Activated CD8-positive, alpha-beta T cell treated with anti-CD3 and anti-CD28 coated beads, Interleukin-2, amount 10 ng/mL, durations not matched to agents 7 days and 5 days (primary cell): ENCODE measurements at regions not wholly inside any gene's neighbourhood (a gene's known extent, or its start where the extent isn't known, plus 50 kb on each side); places are given as distances from the start of the nearest gene placed in this dataset.

Experiments
- ATAC-seq: fragments of 150-1000 bp; cut with Tn5 transposase; one replicate; pipeline ENCODE4 v1.10.0; 2021; ENCODE audit warnings: moderate library complexity
- CTCF ChIA-PET: fragments of 350-600 bp; sonication (Branson Sonifier 250); formaldehyde crosslinking; loops from one replicate; lab custom pipeline; 2021; ENCODE audit warnings: antibody characterized with exemption; lab: Charles Lee
- POLR2A ChIA-PET: fragments of 350-600 bp; sonication (Branson Sonifier 250); formaldehyde crosslinking; loops from one replicate; lab custom pipeline; 2021; ENCODE audit warnings: antibody characterized with exemption; lab: Charles Lee
- DNase-seq: peaks from one replicate; pipeline ENCODE4 v3.0.0-alpha.2; 2020
- H3K27ac Mint-ChIP-seq: one replicate; pipeline ENCODE4 v1.8.0; 2021; ENCODE audit warnings: mild to moderate bottlenecking, mixed read lengths
- H3K27me3 Mint-ChIP-seq: one replicate; pipeline ENCODE4 v1.8.0; 2021; ENCODE audit warnings: low read depth, mixed read lengths
- H3K36me3 Mint-ChIP-seq: one replicate; pipeline ENCODE4 v1.8.0; 2021; ENCODE audit warnings: low read depth, mixed read lengths
- H3K4me1 Mint-ChIP-seq: one replicate; pipeline ENCODE4 v1.8.0; 2021; ENCODE audit warnings: low read depth, mixed read lengths
- H3K4me3 Mint-ChIP-seq: one replicate; pipeline ENCODE4 v1.8.0; 2021; ENCODE audit warnings: mild to moderate bottlenecking, mixed read lengths
- H3K9me3 Mint-ChIP-seq: one replicate; pipeline ENCODE4 v1.8.0; 2022; ENCODE audit warnings: mixed read lengths; ENCODE audit not compliant: insufficient read depth

- H3K4me1 Mint-ChIP-seq: no peaks in the 10 kb centered on the region
- no peak overlapping the region for H3K4me3 Mint-ChIP-seq
- no peak overlapping the region for H3K27ac Mint-ChIP-seq
- ChIA-PET POLR2A (no interaction called here), CTCF (no interaction called here)
- H3K36me3 Mint-ChIP-seq: no peaks in the 10 kb centered on the region
- DNase-seq: no peak
- no peaks in the 10 kb centered on the region for H3K27me3 Mint-ChIP-seq
- no peak for ATAC-seq
- no peaks in the 10 kb centered on the region for H3K9me3 Mint-ChIP-seq
Observed at GRCh38 chr10:83929399-83929798, 209.9 kb upstream of the GHITM start.

GRCh38 chr10:83931669-83932068, 207.6 kb upstream of the GHITM start:
- H3K9me3 Mint-ChIP-seq: no peaks in the 10 kb centered on the region
- H3K4me1 Mint-ChIP-seq: no peaks in the 10 kb centered on the region
- H3K4me3 Mint-ChIP-seq: no peak overlapping the region
- CTCF ChIA-PET: no interaction called here
- no peak for DNase-seq
- no peaks in the 10 kb centered on the region for H3K27me3 Mint-ChIP-seq
- H3K27ac Mint-ChIP-seq: no peak overlapping the region
- H3K36me3 Mint-ChIP-seq: no peaks in the 10 kb centered on the region
- ATAC-seq: no peak
- POLR2A ChIA-PET: no interaction called here

GRCh38 chr10:83932245-83932644, 207.1 kb upstream of the GHITM start:
- Mint-ChIP-seq H3K36me3 (no peaks in the 10 kb centered on the region), H3K4me3 (no peak overlapping the region), H3K27me3 (no peaks in the 10 kb centered on the region), H3K9me3 (no peaks in the 10 kb centered on the region), H3K4me1 (no peaks in the 10 kb centered on the region), H3K27ac (no peak overlapping the region)
- ATAC-seq (no peak), DNase-seq (no peak)
- CTCF ChIA-PET: no interaction called here
- POLR2A ChIA-PET: no interaction called here

DNA sequence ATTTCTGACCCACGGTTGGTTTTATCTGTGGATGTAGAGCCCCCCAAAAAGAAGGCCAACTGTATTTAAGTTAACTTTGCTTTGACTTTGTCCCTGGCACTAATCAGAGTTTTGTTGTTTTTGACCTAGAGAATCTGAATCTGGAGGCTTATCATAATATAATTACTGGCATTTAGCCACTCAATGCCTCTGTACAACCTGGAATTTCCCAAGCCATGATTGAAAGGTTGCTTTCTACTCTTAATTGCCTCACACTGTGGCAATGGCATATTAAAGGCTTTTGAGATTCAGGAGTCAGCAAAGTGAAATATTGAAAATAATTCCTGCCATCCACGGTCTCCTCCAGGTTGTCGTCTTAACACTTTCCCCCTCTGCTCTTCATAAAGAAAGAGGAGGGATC, 205.2 kb upstream of the GHITM start:
- DNase-seq (no peak), ATAC-seq (no peak)
- ChIA-PET CTCF (no interaction called here), POLR2A (no interaction called here)
- Mint-ChIP-seq H3K27ac (no peak overlapping the region), H3K4me3 (no peak overlapping the region), H3K27me3 (peaks cover under 1% of the 10 kb centered on the region), H3K36me3 (no peaks in the 10 kb centered on the region), H3K4me1 (no peaks in the 10 kb centered on the region), H3K9me3 (no peaks in the 10 kb centered on the region)

GRCh38 chr10:83934641-83935338, 204.5 kb upstream of the GHITM start:
- ChIA-PET POLR2A (no interaction called here), CTCF (no interaction called here)
- H3K36me3 Mint-ChIP-seq: no peaks in the 10 kb centered on the region
- no peak for DNase-seq
- no peak for ATAC-seq
- H3K9me3 Mint-ChIP-seq: no peaks in the 10 kb centered on the region
- H3K4me1 Mint-ChIP-seq: no peaks in the 10 kb centered on the region
- peaks cover 3% of the 10 kb centered on the region for H3K27me3 Mint-ChIP-seq
- H3K4me3 Mint-ChIP-seq: no peak overlapping the region
- H3K27ac Mint-ChIP-seq: no peak overlapping the region

DNA sequence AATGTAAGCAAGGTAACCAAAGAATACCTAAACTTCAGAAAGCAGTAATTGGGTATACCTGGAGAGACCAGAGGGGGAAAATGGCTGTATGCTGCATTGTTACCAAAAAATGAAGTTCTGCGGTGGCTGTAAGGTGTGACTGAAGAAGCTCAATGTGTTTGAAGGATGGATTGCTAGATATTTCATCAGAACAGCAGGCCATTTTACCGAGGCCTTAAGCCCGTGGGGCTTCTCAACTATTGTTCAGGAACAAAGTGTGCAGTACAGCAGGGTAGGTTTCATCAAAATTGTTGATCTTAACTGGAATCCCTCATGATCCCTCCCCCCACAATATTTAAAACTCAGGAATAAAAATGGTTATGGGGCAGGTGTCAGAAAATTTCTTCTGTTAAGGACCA, 204.0 kb upstream of the GHITM start:
- no peaks in the 10 kb centered on the region for H3K4me1 Mint-ChIP-seq
- CTCF ChIA-PET: no interaction called here
- POLR2A ChIA-PET: no interaction called here
- H3K27ac Mint-ChIP-seq: no peak overlapping the region
- H3K4me3 Mint-ChIP-seq: no peak overlapping the region
- no peaks in the 10 kb centered on the region for H3K36me3 Mint-ChIP-seq
- DNase-seq (no peak), ATAC-seq (no peak)
- H3K9me3 Mint-ChIP-seq: no peaks in the 10 kb centered on the region
- peaks cover 3% of the 10 kb centered on the region for H3K27me3 Mint-ChIP-seq

DNA sequence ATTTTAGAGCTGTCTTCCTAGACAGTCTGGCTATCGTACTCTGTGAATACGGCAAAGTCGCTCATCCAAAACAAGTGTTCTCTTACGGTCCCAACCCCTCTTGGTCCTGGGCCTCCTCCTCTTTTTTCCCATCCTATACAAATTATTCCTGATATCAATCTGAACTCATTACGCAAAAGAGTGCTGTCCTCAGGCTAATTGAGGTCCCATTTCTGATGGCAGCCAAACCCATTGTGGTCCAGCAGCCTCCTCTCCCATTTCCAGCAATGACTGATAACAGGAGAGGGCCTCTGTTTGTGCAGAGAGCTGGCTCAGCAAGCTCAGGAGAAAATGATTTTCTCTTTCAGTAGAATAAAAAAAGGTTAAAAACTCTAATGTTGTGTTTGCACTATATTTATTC, 203.4 kb upstream of the GHITM start:
- DNase-seq (no peak), ATAC-seq (no peak)
- ChIA-PET POLR2A (no interaction called here), CTCF (no interaction called here)
- no peaks in the 10 kb centered on the region for H3K36me3 Mint-ChIP-seq
- no peak overlapping the region for H3K4me3 Mint-ChIP-seq
- H3K27ac Mint-ChIP-seq: no peak overlapping the region
- no peaks in the 10 kb centered on the region for H3K4me1 Mint-ChIP-seq
- H3K27me3 Mint-ChIP-seq: peaks cover 3% of the 10 kb centered on the region
- no peaks in the 10 kb centered on the region for H3K9me3 Mint-ChIP-seq

- no peaks in the 10 kb centered on the region for H3K9me3 Mint-ChIP-seq
- no peak overlapping the region for H3K27ac Mint-ChIP-seq
- DNase-seq: no peak
- H3K4me3 Mint-ChIP-seq: no peak overlapping the region
- no peaks in the 10 kb centered on the region for H3K36me3 Mint-ChIP-seq
- CTCF ChIA-PET: interaction anchor here (0.8 kb wide), 1 partner anchor 66 kb away, joined by 3 read pairs; no protein-coding TSS in a partner anchor
- H3K27me3 Mint-ChIP-seq: peaks cover 3% of the 10 kb centered on the region
- POLR2A ChIA-PET: no interaction called here
- no peak for ATAC-seq
- no peaks in the 10 kb centered on the region for H3K4me1 Mint-ChIP-seq
Observed at GRCh38 chr10:83937161-83937560, 202.1 kb upstream of the GHITM start.

- Mint-ChIP-seq H3K36me3 (no peaks in the 10 kb centered on the region), H3K4me1 (no peaks in the 10 kb centered on the region), H3K9me3 (no peaks in the 10 kb centered on the region), H3K27ac (no peak overlapping the region), H3K4me3 (no peak overlapping the region), H3K27me3 (peaks cover 3% of the 10 kb centered on the region)
- POLR2A ChIA-PET: interaction anchor here (0.6 kb wide), 1 partner anchor 165 kb away, joined by 3 read pairs; no protein-coding TSS in a partner anchor
- DNase-seq: no peak
- CTCF ChIA-PET: no interaction called here
- ATAC-seq: no peak
Observed at GRCh38 chr10:83937826-83938225, 201.5 kb upstream of the GHITM start.

GRCh38 chr10:83941189-83941588, 198.1 kb upstream of the GHITM start:
- Mint-ChIP-seq H3K4me1 (no peaks in the 10 kb centered on the region), H3K36me3 (no peaks in the 10 kb centered on the region), H3K27me3 (peaks cover 3% of the 10 kb centered on the region), H3K9me3 (no peaks in the 10 kb centered on the region), H3K27ac (no peak overlapping the region), H3K4me3 (no peak overlapping the region)
- ChIA-PET CTCF (no interaction called here), POLR2A (no interaction called here)
- ATAC-seq: no peak
- DNase-seq: no peak

GRCh38 chr10:83942410-83942809, 196.9 kb upstream of the GHITM start:
- POLR2A ChIA-PET: no interaction called here
- no peak for ATAC-seq
- Mint-ChIP-seq H3K4me1 (no peaks in the 10 kb centered on the region), H3K9me3 (no peaks in the 10 kb centered on the region), H3K4me3 (no peak overlapping the region), H3K27me3 (peaks cover 3% of the 10 kb centered on the region), H3K36me3 (no peaks in the 10 kb centered on the region), H3K27ac (no peak overlapping the region)
- no peak for DNase-seq
- CTCF ChIA-PET: no interaction called here

- Mint-ChIP-seq H3K36me3 (no peaks in the 10 kb centered on the region), H3K9me3 (no peaks in the 10 kb centered on the region), H3K27ac (no peak overlapping the region), H3K4me3 (no peak overlapping the region), H3K4me1 (no peaks in the 10 kb centered on the region), H3K27me3 (peaks cover 3% of the 10 kb centered on the region)
- CTCF ChIA-PET: no interaction called here
- DNase-seq: no peak
- POLR2A ChIA-PET: no interaction called here
- ATAC-seq: no peak
Observed at GRCh38 chr10:83943049-83943448, 196.3 kb upstream of the GHITM start.

GRCh38 chr10:83943920-83944319, 195.4 kb upstream of the GHITM start:
- no peak overlapping the region for H3K27ac Mint-ChIP-seq
- ChIA-PET CTCF (no interaction called here), POLR2A (no interaction called here)
- no peaks in the 10 kb centered on the region for H3K4me1 Mint-ChIP-seq
- DNase-seq (no peak), ATAC-seq (no peak)
- no peaks in the 10 kb centered on the region for H3K36me3 Mint-ChIP-seq
- no peaks in the 10 kb centered on the region for H3K9me3 Mint-ChIP-seq
- no peak overlapping the region for H3K4me3 Mint-ChIP-seq
- peaks cover 3% of the 10 kb centered on the region for H3K27me3 Mint-ChIP-seq
